ENCODE measurements at regions not wholly inside any gene's neighbourhood (a gene's known extent, or its start where the extent isn't known, plus 50 kb on each side); places are given as distances from the start of the nearest gene placed in this dataset.
"Not testable (repeated sequence)": the region's sequence is repeated elsewhere in the genome, so short reads cannot be mapped to it uniquely, and the experiment has no call there.

- Histone ChIP-seq H3K27me3 (ENCODE audit: low read length) (no peaks in the 10 kb centered on the region), H3K9me3 (ENCODE audit: insufficient read depth, low read length) (no peaks in the 10 kb centered on the region), H3K4me3 (ENCODE audit: insufficient read depth, low read length, poor library complexity, severe bottlenecking) (no peak overlapping the region), H2AFZ (ENCODE audit: low read depth, low read length, severe bottlenecking) (no peak overlapping the region), H3K9me2 (replicated peaks; ENCODE audit: insufficient read depth, low read length) (no peaks in the 10 kb centered on the region), H3F3A (ENCODE audit: insufficient read depth) (no peaks in the 10 kb centered on the region), H3K36me3 (ENCODE audit: low read length) (no peaks in the 10 kb centered on the region), H3K4me2 (ENCODE audit: low read depth, low read length, poor library complexity, severe bottlenecking) (no peak overlapping the region), H3K79me2 (ENCODE audit: insufficient read depth, low read length) (no peaks in the 10 kb centered on the region), H3K9ac (ENCODE audit: low read length) (no peak overlapping the region), H4K20me1 (ENCODE audit: low read depth, low read length) (no peaks in the 10 kb centered on the region), H3K27ac (ENCODE audit: low read depth, low read length) (no peak overlapping the region)
- TF ChIP-seq CTCF (IDR thresholded peaks at IDR 0.05; ENCODE audit: insufficient read depth, low read length, poor library complexity, severe bottlenecking) (no peak), EZH2phosphoT487 (conservative IDR thresholded peaks at IDR 0.05; ENCODE audit: low read length) (no peak)
Observed at GRCh38 chr4:1566838-1567518, 117.1 kb downstream of the FAM53A start.

- not testable (repeated sequence) for H2AFZ ChIP-seq (ENCODE audit: low read depth, low read length, severe bottlenecking); H3K4me3 ChIP-seq (ENCODE audit: insufficient read depth, low read length, poor library complexity, severe bottlenecking); H3K9me2 ChIP-seq (replicated peaks; ENCODE audit: insufficient read depth, low read length); H4K20me1 ChIP-seq (ENCODE audit: low read depth, low read length); H3K4me2 ChIP-seq (ENCODE audit: low read depth, low read length, poor library complexity, severe bottlenecking); H3K9me3 ChIP-seq (ENCODE audit: insufficient read depth, low read length); H3F3A ChIP-seq (ENCODE audit: insufficient read depth); H3K27me3 ChIP-seq (ENCODE audit: low read length); H3K79me2 ChIP-seq (ENCODE audit: insufficient read depth, low read length); H3K9ac ChIP-seq (ENCODE audit: low read length); H3K27ac ChIP-seq (ENCODE audit: low read depth, low read length); H3K36me3 ChIP-seq (ENCODE audit: low read length)
Observed at GRCh38 chr4:1566301-1566837, 117.7 kb downstream of the FAM53A start.

GRCh38 chr4:1565598-1566295 is 118.4 kb downstream of the FAM53A start:
- Histone ChIP-seq H2AFZ (ENCODE audit: low read depth, low read length, severe bottlenecking) (no peak overlapping the region), H3K4me2 (ENCODE audit: low read depth, low read length, poor library complexity, severe bottlenecking) (no peak overlapping the region)

More at GRCh38 chr4:1565598-1566295, 118.4 kb downstream of the FAM53A start:
- no peaks in the 10 kb centered on the region for H3K79me2 ChIP-seq (ENCODE audit: insufficient read depth, low read length)
- H3K9me3 ChIP-seq (ENCODE audit: insufficient read depth, low read length) = no peaks in the 10 kb centered on the region
- no peaks in the 10 kb centered on the region for H4K20me1 ChIP-seq (ENCODE audit: low read depth, low read length)
- no peaks in the 10 kb centered on the region for H3F3A ChIP-seq (ENCODE audit: insufficient read depth)
- TF ChIP-seq EZH2phosphoT487 (conservative IDR thresholded peaks at IDR 0.05; ENCODE audit: low read length) (no peak), CTCF (IDR thresholded peaks at IDR 0.05; ENCODE audit: insufficient read depth, low read length, poor library complexity, severe bottlenecking) (no peak)
- H3K9me2 ChIP-seq (replicated peaks; ENCODE audit: insufficient read depth, low read length) = no peaks in the 10 kb centered on the region
- H3K4me3 ChIP-seq (ENCODE audit: insufficient read depth, low read length, poor library complexity, severe bottlenecking) = no peak overlapping the region
- no peaks in the 10 kb centered on the region for H3K27me3 ChIP-seq (ENCODE audit: low read length)
- H3K36me3 ChIP-seq (ENCODE audit: low read length) = no peaks in the 10 kb centered on the region
- no peak overlapping the region for H3K9ac ChIP-seq (ENCODE audit: low read length)
- H3K27ac ChIP-seq (ENCODE audit: low read depth, low read length) = no peak overlapping the region
